Esophagus muscularis mucosa (tissue), 4 donors: ENCODE measurements at regions not wholly inside any gene's neighbourhood (a gene's known extent, or its start where the extent isn't known, plus 50 kb on each side); places are given as distances from the start of the nearest gene placed in this dataset.

Source experiments
- DNase-seq: peaks from one replicate; pipeline ENCODE4 v3.0.0-alpha.2; 2017; ENCODE audit errors: extremely low spot score
- H3K27ac ChIP-seq, 4 donors: fragments of 200-600 bp; sonication (generic); replicated peaks in 1 of 4; 1 replicate in 3 of 4; 2 replicates in 1 of 4; pipeline ENCODE4 v1.5.1; 2016 to 2019; ENCODE audit warnings: mild to moderate bottlenecking in 1 of 4
- H3K27me3 ChIP-seq, 4 donors: fragments of 200-600 bp; sonication (generic); one replicate each; pipeline versions ENCODE4 v1.5.1 to v1.6.0; 2016 to 2019
- H3K36me3 ChIP-seq, 4 donors: fragments of 200-600 bp; sonication (generic); one replicate each; pipeline ENCODE4 v1.5.1; 2016 to 2019
- H3K4me1 ChIP-seq, 4 donors: fragments of 200-600 bp; sonication (generic); one replicate each; pipeline ENCODE4 v1.5.1; 2016 to 2019
- H3K4me3 ChIP-seq, 4 donors: fragments of 200-600 bp; sonication (generic); 1 replicate in 2 of 4; 2 replicates in 2 of 4; pipeline ENCODE4 v1.5.1; 2016 to 2019; ENCODE audit warnings: mild to moderate bottlenecking in 4 of 4, moderate library complexity in 1 of 4
- H3K9me3 ChIP-seq, 4 donors: fragments of 200-600 bp; sonication (generic); 1 replicate in 3 of 4; 2 replicates in 1 of 4; pipeline ENCODE4 v1.5.1; 2016 to 2019
- CTCF ChIP-seq, 3 experiments: fragments of 200-600 bp in 2 of 3; fragments of 450-650 bp in 1 of 3; sonication (generic) in 2 of 3; IDR thresholded peaks; one replicate each; pipeline ENCODE4 v1.5.1; 2017 to 2019; ENCODE audit warnings: antibody characterized with exemption in 3 of 3, mild to moderate bottlenecking in 2 of 3, moderate library complexity in 1 of 3
- EP300 ChIP-seq: sonication (generic); formaldehyde crosslinking; IDR thresholded peaks from one replicate; pipeline ENCODE4 v1.6.1; 2017; ENCODE audit warnings: antibody characterized with exemption
- POLR2A ChIP-seq: fragments of 450-650 bp; IDR thresholded peaks from one replicate; pipeline ENCODE4 v1.6.1; 2017; ENCODE audit warnings: antibody characterized with exemption, moderate library complexity, mild to moderate bottlenecking, low read depth
- POLR2AphosphoS5 ChIP-seq, 2 donors: sonication (generic); formaldehyde crosslinking; IDR thresholded peaks; one replicate each; pipeline ENCODE4 v1.6.1; 2017; ENCODE audit warnings: antibody characterized with exemption in 2 of 2
- WGBS: methylation state at CpG from one replicate; pipeline ENCODE4 v1.1.5; 2018; 5-methylcytosine and 5-hydroxymethylcytosine counted together
- intact Hi-C: fragments of 100-400 bp; cut with DNase I; formaldehyde crosslinking; loops from one replicate; pipeline ENCODE4 v1.15.1; 2023

- H3K4me1 ChIP-seq = peaks cover 0 to 28% (median 21%) of the 10 kb centered on the region in 4 donors
- H3K27me3 ChIP-seq = no peaks in the 10 kb centered on the region
- H3K9me3 ChIP-seq = no peaks in the 10 kb centered on the region
- H3K4me3 ChIP-seq = no peak overlapping the region
- TF ChIP-seq POLR2AphosphoS5 (IDR thresholded peaks at IDR 0.05) = no peak
- TF ChIP-seq CTCF (IDR thresholded peaks at IDR 0.05) = no peak
- no peak for TF ChIP-seq POLR2A
- TF ChIP-seq EP300 = no peak
- DNase-seq = no peak
- H3K27ac ChIP-seq = no peak overlapping the region
- H3K36me3 ChIP-seq = no peaks in the 10 kb centered on the region
- 60% methylated on average over 4 of the region's 4 CpGs for WGBS
- intact Hi-C loops = no loop called here
These were observed 98.9 kb upstream of the MAPRE2 start for GRCh38 chr18:34942276-34942675.

- no peak overlapping the region for H3K4me3 ChIP-seq
- H3K27me3 ChIP-seq = no peaks in the 10 kb centered on the region
- no peak for DNase-seq
- H3K27ac ChIP-seq = no peak overlapping the region
- TF ChIP-seq POLR2AphosphoS5 (IDR thresholded peaks at IDR 0.05) = no peak
- no peak for TF ChIP-seq EP300
- no peak for TF ChIP-seq CTCF (IDR thresholded peaks at IDR 0.05)
- TF ChIP-seq POLR2A = no peak
- 93% methylated on average over 7 of the region's 7 CpGs for WGBS
- H3K9me3 ChIP-seq = no peaks in the 10 kb centered on the region
- intact Hi-C loops = no loop called here
- H3K4me1 ChIP-seq = peaks cover 0 to 35% (median 28%) of the 10 kb centered on the region in 4 donors
- H3K36me3 ChIP-seq = no peaks in the 10 kb centered on the region
These were observed 98.2 kb upstream of the MAPRE2 start for GRCh38 chr18:34942975-34943374.

GRCh38 chr18:34943587-34943986 is 97.6 kb upstream of the MAPRE2 start:
- TF ChIP-seq POLR2AphosphoS5 (IDR thresholded peaks at IDR 0.05) (no peak), CTCF (IDR thresholded peaks at IDR 0.05) (no peak), EP300 (no peak), POLR2A (no peak)
- Histone ChIP-seq H3K36me3 (no peaks in the 10 kb centered on the region), H3K27me3 (no peaks in the 10 kb centered on the region), H3K27ac (peak overlapping the region in 1 of 4 donors; percentile 7), H3K4me1 (peaks cover 0 to 39% (median 31%) of the 10 kb centered on the region in 4 donors), H3K9me3 (no peaks in the 10 kb centered on the region), H3K4me3 (no peak overlapping the region)
- WGBS = 56% methylated on average over 2 of the region's 2 CpGs
- intact Hi-C loops = no loop called here
- no peak for DNase-seq

- TF ChIP-seq EP300 (no peak), POLR2AphosphoS5 (IDR thresholded peaks at IDR 0.05) (peak in 1 of 2 donors; percentile 47), POLR2A (no peak), CTCF (IDR thresholded peaks at IDR 0.05) (no peak)
- 59% methylated on average over 2 of the region's 2 CpGs for WGBS
- Histone ChIP-seq H3K36me3 (no peaks in the 10 kb centered on the region), H3K27me3 (no peaks in the 10 kb centered on the region), H3K9me3 (no peaks in the 10 kb centered on the region), H3K4me3 (no peak overlapping the region), H3K27ac (peak overlapping the region in 1 of 4 donors; percentile 32), H3K4me1 (peaks cover 0 to 31% (median 25%) of the 10 kb centered on the region in 4 donors)
- no peak for DNase-seq
- intact Hi-C loops = no loop called here
These were observed 93.5 kb upstream of the MAPRE2 start for GRCh38 chr18:34947711-34948125.
